IPS-15b (cell line): ENCODE measurements at regions not wholly inside any gene's neighbourhood (a gene's known extent, or its start where the extent isn't known, plus 50 kb on each side); places are given as distances from the start of the nearest gene placed in this dataset.

Experiments used
- H3K27me3 ChIP-seq: one replicate; pipeline ENCODE4 v1.6.1; 2013; ENCODE audit warnings: low read length; ENCODE audit not compliant: control insufficient read depth, insufficient read depth
- H3K36me3 ChIP-seq: one replicate; pipeline ENCODE4 v1.6.1; 2013; ENCODE audit warnings: low read length; ENCODE audit not compliant: control insufficient read depth, insufficient read depth
- H3K4me1 ChIP-seq: one replicate; pipeline ENCODE4 v1.6.1; 2013; ENCODE audit warnings: mild to moderate bottlenecking, low read length; ENCODE audit not compliant: control insufficient read depth, insufficient read depth
- H3K4me3 ChIP-seq: one replicate; pipeline ENCODE4 v1.5.1; 2013; ENCODE audit warnings: low read depth, low read length
- H3K9ac ChIP-seq: one replicate; pipeline ENCODE4 v1.6.1; 2013; ENCODE audit warnings: low read depth, mild to moderate bottlenecking, low read length
- H3K9me3 ChIP-seq: one replicate; pipeline ENCODE4 v1.6.1; 2013; ENCODE audit warnings: mild to moderate bottlenecking, low read length; ENCODE audit not compliant: control insufficient read depth, insufficient read depth

GRCh38 chr18:51371929-51372328 lies 174.4 kb upstream of the MEX3C start:
- H3K27me3 ChIP-seq, result no peaks in the 10 kb centered on the region
- H3K4me1 ChIP-seq, result no peaks in the 10 kb centered on the region
- H3K9ac ChIP-seq, result no peak overlapping the region
- no peaks in the 10 kb centered on the region for H3K9me3 ChIP-seq
- no peak overlapping the region for H3K4me3 ChIP-seq
- no peaks in the 10 kb centered on the region for H3K36me3 ChIP-seq

- H3K4me3 ChIP-seq, result no peak overlapping the region
- no peaks in the 10 kb centered on the region for H3K9me3 ChIP-seq
- H3K4me1 ChIP-seq, result no peaks in the 10 kb centered on the region
- H3K36me3 ChIP-seq, result no peaks in the 10 kb centered on the region
- H3K27me3 ChIP-seq, result no peaks in the 10 kb centered on the region
- no peak overlapping the region for H3K9ac ChIP-seq
These were observed 184.6 kb upstream of the MEX3C start for GRCh38 chr18:51382081-51382480.

GRCh38 chr18:51383116-51383515 lies 185.6 kb upstream of the MEX3C start:
- no peaks in the 10 kb centered on the region for H3K9me3 ChIP-seq
- no peak overlapping the region for H3K9ac ChIP-seq
- H3K4me3 ChIP-seq, result no peak overlapping the region
- H3K4me1 ChIP-seq, result no peaks in the 10 kb centered on the region
- no peaks in the 10 kb centered on the region for H3K36me3 ChIP-seq
- no peaks in the 10 kb centered on the region for H3K27me3 ChIP-seq

- Histone ChIP-seq H3K9me3 (no peaks in the 10 kb centered on the region), H3K36me3 (no peaks in the 10 kb centered on the region), H3K9ac (no peak overlapping the region), H3K4me3 (no peak overlapping the region), H3K4me1 (no peaks in the 10 kb centered on the region), H3K27me3 (no peaks in the 10 kb centered on the region)
These were observed 186.2 kb upstream of the MEX3C start for GRCh38 chr18:51383711-51384110.

GRCh38 chr18:51385270-51385669 lies 187.8 kb upstream of the MEX3C start:
- Histone ChIP-seq H3K4me3 (no peak overlapping the region), H3K9ac (no peak overlapping the region), H3K4me1 (no peaks in the 10 kb centered on the region), H3K9me3 (no peaks in the 10 kb centered on the region), H3K27me3 (no peaks in the 10 kb centered on the region), H3K36me3 (no peaks in the 10 kb centered on the region)

- H3K27me3 ChIP-seq, result no peaks in the 10 kb centered on the region
- no peaks in the 10 kb centered on the region for H3K9me3 ChIP-seq
- no peaks in the 10 kb centered on the region for H3K36me3 ChIP-seq
- H3K4me1 ChIP-seq, result no peaks in the 10 kb centered on the region
- no peak overlapping the region for H3K4me3 ChIP-seq
- H3K9ac ChIP-seq, result no peak overlapping the region
These were observed 193.2 kb upstream of the MEX3C start for GRCh38 chr18:51390702-51391101.

GRCh38 chr18:51391215-51391614 lies 193.7 kb upstream of the MEX3C start:
- H3K4me3 ChIP-seq, result no peak overlapping the region
- H3K36me3 ChIP-seq, result no peaks in the 10 kb centered on the region
- no peaks in the 10 kb centered on the region for H3K9me3 ChIP-seq
- H3K9ac ChIP-seq, result no peak overlapping the region
- no peaks in the 10 kb centered on the region for H3K4me1 ChIP-seq
- no peaks in the 10 kb centered on the region for H3K27me3 ChIP-seq

- Histone ChIP-seq H3K36me3 (no peaks in the 10 kb centered on the region), H3K4me1 (no peaks in the 10 kb centered on the region), H3K27me3 (no peaks in the 10 kb centered on the region), H3K4me3 (no peak overlapping the region), H3K9me3 (no peaks in the 10 kb centered on the region), H3K9ac (no peak overlapping the region)
These were observed 194.2 kb upstream of the MEX3C start for GRCh38 chr18:51391731-51392130.

- Histone ChIP-seq H3K36me3 (no peaks in the 10 kb centered on the region), H3K4me3 (no peak overlapping the region), H3K27me3 (no peaks in the 10 kb centered on the region), H3K9ac (no peak overlapping the region), H3K9me3 (no peaks in the 10 kb centered on the region), H3K4me1 (peaks cover 3% of the 10 kb centered on the region)
These were observed 200.0 kb upstream of the MEX3C start for GRCh38 chr18:51397347-51397962.

GRCh38 chr18:51398104-51398503 lies 200.6 kb upstream of the MEX3C start:
- Histone ChIP-seq H3K36me3 (no peaks in the 10 kb centered on the region), H3K27me3 (no peaks in the 10 kb centered on the region), H3K4me3 (no peak overlapping the region), H3K9ac (no peak overlapping the region), H3K4me1 (peaks cover 10% of the 10 kb centered on the region), H3K9me3 (no peaks in the 10 kb centered on the region)

- H3K9ac ChIP-seq, result no peak overlapping the region
- H3K4me1 ChIP-seq, result peaks cover 16% of the 10 kb centered on the region
- no peaks in the 10 kb centered on the region for H3K36me3 ChIP-seq
- no peaks in the 10 kb centered on the region for H3K9me3 ChIP-seq
- no peaks in the 10 kb centered on the region for H3K27me3 ChIP-seq
- H3K4me3 ChIP-seq, result no peak overlapping the region
These were observed 202.1 kb upstream of the MEX3C start for GRCh38 chr18:51399491-51400122.

GRCh38 chr18:51400721-51401120 lies 203.2 kb upstream of the MEX3C start:
- H3K4me1 ChIP-seq, result peaks cover 16% of the 10 kb centered on the region
- no peak overlapping the region for H3K4me3 ChIP-seq

More at GRCh38 chr18:51400721-51401120, 203.2 kb upstream of the MEX3C start:
- H3K9ac ChIP-seq, result no peak overlapping the region
- no peaks in the 10 kb centered on the region for H3K9me3 ChIP-seq
- H3K27me3 ChIP-seq, result no peaks in the 10 kb centered on the region
- H3K36me3 ChIP-seq, result no peaks in the 10 kb centered on the region
